ENCODE measurements at regions not wholly inside any gene's neighbourhood (a gene's known extent, or its start where the extent isn't known, plus 50 kb on each side); places are given as distances from the start of the nearest gene placed in this dataset.

GRCh38 chr6:1254326-1254725 lies 57.6 kb upstream of the FOXQ1 start:
- TF ChIP-seq CTCF (conservative IDR thresholded peaks at IDR 0.05 in 1 of 2, IDR thresholded peaks at IDR 0.05 in 1 of 2; ENCODE audit: low read depth in 1 of 2, low read length in 2 of 2): no peak
- no peak for TF ChIP-seq EZH2 (IDR thresholded peaks at IDR 0.05; ENCODE audit: low read length, missing control alignments)
